Amniotic epithelial cell (primary cell): ENCODE measurements at regions not wholly inside any gene's neighbourhood (a gene's known extent, or its start where the extent isn't known, plus 50 kb on each side); places are given as distances from the start of the nearest gene placed in this dataset.

Experiments used
- DNase-seq: peaks from one replicate; pipeline ENCODE4 v3.0.0-alpha.2; 2010; ENCODE audit warnings: low read depth

DNA sequence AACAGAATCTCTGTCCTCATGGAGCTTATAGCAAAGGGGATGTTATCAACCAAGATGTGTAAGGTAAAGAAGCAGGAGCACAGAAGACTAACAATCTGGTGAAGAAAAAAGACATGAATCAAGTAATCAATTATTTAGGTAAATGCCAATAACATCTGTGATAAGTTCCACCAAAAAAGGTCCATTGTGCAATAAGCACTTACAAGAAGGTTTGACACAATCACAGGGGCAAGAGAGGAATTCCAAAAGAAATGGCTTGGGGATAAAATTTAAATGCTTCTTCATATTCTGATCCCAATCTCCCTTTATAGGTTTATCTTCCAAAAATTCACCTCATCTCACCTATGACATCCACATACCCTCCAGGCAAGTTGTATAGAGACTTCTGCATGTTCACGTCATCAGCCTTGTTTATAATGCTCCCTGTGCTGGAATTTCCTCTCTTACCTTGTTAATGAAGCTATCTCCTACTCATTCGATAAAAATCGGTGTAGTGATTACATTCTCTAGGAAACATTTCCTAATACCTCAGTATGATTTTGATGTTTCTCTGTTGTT, 53.6 kb upstream of the DPT start:
- DNase-seq, result no peak

DNA sequence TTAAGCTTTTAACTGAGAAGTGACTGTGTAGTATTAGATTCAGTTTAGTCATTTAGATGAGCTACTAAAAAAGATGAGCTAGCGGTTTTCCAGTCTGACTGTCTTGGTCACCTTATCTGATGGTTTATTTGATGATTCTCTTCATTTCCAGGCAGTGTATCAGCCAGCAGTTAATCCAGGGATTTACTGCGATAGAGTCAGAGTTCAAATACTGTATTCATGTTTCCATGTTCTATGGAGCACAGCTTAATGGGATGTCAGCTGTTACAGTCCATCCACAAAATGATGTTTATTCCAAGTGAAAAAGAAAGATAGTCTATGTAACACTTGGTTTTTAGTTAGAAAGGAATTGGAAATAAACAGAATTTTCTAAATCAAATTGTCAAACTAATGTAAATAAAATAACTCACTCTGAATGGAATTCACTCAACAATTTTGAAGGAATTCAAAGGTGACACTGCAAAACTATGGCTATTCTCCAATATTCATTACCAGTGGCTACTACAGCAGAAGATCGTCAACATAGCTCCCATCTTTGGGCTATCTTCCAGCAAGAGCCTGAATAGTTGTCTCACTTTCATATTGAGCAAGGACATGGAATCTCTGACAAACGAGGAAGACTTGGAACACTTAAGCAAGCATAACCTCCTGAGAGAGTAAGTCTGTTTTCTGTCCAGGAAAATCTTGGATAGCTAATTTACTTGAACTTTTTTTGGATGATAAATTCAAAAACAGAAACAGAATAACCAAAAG, 54.6 kb upstream of the DPT start:
- DNase-seq, result peak; percentile 90

DNA sequence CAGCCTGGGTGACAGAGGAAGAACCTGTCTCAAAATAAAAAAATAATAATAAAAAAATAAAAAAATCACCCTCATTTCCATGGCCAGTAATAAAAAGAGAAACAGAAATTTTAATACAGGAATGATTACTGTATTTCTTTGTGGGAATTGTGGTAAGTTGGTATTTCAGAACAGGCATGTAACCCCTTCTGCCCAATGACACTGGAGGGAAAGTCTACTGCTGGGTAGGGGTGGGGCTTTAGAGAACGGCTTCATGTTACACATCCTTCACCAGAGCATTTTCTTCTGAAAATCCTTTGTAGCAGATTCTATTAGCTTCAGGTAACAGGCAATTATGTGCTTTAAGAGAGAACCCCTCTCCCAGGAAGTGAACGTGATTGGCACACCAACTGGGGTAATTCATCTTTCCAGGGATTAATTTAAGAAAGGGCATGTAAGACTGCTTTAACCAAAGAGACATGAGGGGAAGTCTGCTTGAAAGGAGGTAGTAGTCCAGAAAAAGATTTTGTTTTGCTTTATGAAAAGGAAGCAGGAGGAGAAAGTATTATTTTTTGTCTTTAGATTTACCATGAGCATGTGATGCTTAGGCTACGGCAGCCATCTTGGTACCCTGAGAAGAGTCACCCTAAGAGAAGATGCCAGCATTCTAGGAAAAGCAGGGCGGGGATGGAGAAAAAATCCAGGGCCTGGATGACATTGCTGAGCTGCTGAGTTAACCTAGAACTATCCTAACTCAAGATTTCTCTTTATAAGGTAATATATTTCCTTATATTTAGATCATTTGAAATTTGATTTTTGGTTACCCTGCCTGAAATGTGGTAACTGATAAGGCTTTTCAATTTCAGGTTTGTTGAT, 57.7 kb upstream of the DPT start:
- DNase-seq, result peak; percentile 19

DNA sequence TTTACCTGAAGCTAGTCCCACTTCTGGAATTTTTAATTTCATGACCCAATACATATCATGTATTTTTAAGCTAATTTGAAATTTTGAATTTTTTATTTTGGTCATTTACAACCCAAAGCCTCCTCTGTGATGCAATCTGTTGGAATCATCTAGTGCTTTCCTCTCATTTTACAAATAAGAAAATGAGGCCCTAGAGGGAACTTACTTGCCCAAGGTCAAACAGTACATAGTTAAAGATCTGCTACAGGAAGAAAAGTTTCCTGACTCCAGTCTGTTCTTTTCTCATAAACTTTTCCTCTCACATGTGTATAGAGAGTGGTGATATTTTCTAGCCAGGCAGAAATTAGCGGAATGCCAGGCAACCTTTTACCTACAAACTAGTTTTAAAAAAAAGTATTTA, 59.3 kb upstream of the DPT start:
- no peak for DNase-seq

DNA sequence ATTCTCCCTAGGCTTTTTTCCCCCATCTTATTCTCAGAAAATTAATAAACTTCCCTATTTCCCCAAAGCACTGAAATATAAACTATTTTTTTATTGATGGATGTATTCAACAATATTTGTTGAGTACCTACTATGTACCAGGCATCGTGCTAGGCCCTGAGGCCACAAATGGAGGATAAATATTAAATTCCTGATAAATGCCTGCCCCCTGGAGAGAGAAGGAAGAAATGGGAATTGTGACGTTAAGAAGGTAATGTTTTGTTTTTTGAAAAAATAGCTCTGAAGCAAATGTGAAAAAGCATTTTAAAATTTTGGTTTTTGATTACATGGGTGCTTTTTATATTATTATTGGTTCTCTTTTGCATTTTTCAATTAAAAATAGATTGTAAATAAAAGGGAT, 60.5 kb upstream of the DPT start:
- DNase-seq, result no peak

DNA sequence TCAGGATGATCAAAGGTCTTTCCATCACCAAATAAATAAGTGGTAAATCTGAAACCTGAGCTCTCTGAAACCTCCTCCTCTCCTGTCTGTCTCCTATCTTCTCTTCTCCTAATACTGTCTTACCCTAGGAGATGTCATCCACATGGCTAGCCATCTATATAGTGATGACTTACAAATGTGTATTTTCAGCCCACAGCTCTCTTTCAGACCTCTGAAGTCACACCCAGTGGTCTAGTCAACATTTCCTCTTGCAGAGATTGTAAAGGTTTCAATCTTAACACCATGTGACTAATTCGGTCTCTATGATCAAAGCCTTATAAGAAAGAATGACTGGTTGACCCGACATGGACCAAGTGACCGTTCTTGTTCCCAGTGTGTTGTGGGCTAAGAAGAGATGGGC, 63.1 kb upstream of the DPT start:
- no peak for DNase-seq

DNA sequence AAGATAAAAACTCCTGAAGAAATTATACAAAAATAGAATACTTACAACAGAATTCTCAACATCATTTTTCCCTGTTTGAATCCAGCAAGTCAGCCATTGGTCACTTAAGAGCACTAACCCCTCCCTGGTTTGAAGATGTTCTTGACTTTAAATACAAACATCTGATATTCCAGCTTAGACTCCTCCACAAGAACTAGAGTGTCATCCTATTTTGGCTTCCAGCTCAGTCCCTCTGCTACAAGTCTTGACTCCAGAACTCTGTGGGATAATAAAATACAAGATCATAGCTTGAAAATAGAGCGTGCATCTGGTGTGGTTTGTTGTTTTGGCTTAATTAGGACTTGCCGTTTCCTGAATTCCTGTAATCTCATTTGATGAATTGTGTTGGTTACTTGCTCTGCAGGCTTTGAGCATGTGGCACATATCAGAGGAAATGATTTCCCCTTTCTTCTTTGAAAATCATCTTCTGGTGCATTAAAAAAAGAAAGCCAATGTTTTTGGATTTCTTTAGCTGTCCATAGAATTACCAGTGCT, 63.7 kb upstream of the DPT start:
- peak; percentile 13 for DNase-seq

DNA sequence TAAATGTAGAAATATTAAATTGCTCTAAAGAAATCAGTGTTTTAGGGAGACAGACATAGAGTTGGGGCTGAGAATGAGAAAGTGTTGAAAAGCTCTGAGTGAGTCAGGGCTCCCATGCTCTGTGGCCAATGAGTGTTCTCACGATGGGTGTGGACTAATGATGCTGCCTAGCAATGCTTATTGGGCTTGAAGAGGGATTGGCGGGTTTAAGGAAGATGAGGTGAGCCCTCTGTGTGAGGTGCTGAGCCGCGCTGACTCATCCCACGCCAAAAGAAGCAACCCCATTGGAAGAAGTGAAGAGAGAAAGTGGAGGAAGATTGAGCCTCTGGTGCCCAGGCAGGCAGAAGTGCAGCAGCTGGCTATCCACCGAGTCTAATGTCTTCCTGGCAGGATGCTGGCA, 65.1 kb upstream of the DPT start:
- DNase-seq, result no peak

DNA sequence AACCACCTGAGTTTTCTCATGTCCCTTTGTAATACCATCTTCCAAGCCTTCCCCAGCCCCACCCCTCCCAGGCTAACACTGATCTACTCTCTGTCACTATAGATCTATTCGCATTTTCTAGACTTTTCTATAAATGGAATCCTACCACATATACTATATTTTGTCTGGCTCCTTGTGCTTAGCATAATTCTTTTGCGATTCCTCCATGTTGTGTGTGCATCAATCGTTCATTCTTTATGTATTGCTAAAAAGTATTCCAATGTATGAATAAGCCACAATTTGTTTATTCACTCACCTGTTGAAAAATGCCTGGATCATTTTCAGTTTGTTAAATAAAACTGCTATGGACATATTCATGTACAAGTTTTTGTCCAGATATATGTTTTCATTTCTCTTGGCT, 66.7 kb upstream of the DPT start:
- DNase-seq, result no peak

DNA sequence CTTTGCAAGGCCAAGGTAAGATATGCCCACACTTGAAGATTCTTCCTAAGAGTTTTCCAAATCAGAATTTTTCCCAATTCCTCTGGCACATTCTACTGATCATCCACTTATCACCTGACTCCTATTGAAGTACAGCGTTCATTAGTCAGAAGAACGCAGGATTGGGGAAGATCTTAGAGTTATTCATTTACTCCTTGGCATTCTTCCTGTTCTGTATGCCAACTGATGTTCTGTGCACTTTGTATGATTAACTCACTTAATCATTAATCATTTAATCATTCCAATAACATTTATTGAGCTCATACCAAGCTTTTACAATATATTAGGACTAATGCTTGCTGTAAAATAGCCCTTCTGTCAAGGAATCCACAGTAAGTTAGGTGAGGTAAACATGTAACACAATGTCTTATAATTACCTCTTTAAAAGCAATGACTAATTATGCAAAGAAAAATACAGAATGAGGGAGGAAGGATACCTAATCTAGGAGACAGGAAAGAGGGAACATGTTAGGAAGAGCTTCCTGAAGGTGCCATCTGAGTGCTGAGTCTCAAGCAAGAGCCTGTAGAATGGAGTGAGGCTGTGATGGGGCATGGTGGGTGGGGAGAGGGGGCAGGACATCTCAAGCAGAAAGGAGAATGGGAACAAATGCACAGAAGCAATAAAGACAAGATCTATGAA, 71.1 kb upstream of the DPT start:
- no peak for DNase-seq

DNA sequence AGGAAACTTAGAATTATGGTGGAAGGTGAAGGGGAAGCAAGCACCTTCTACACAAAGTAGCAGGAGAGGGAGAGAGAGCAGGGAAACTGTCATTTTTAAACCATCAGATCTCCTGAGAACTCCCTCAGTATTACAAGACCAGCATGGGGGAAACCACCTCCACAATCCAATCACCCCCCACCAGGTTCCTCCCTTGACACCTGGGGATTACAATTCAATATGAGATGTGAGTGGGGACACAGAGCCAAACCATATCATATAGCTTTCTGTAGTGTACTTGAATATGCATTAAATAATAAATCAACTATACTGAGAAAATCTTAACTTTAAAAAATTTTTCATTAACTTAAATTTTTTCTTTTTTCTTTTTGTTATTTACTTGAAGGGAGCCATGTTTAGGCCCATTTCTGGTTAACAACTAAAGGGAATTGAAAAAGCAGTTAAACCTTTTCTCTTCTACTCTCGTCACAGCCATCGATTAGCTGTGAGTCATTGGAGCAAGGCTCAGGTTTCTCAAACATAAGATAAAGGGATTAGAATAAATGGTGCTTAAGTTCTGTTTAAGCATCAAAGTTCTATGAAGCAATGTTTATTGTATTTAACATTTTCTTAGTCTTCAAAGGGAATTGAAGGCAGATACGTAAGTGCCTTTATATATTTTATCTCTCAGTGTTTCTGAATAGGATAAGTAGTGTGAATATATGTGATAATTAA, 72.2 kb upstream of the DPT start:
- no peak for DNase-seq

DNA sequence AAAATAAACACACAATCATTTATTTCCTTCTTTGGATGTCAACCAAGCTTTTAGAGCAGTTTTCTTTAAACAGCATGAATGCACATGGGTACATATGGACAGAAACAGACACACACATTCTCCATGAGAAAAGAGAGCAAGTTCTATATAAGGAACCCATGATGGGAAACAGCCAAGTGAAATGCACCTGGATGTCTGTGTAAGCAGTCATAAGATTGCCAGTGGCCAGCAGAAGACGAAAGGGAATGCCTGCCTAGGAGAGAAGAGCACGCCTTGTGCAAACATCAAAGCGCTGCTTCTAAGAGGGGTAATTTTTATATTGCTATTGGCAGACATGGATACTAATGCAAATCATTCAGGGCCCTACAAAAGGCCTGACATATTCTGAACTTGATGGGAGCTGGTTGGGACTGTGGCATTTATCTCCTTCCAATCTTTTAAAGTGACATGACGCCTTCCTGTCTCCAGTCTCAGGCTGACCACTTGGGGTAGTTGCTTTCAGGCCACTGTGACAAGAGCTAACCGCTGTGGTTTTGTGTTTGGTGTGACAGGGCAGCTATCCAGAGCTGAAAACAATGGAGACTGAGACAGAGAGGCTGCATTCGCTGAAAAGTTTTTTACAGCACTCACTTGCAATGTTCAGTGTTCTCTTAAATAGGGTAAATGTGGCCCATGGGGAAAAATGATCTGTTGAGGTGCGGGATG, 75.0 kb upstream of the DPT start:
- DNase-seq, result no peak

DNA sequence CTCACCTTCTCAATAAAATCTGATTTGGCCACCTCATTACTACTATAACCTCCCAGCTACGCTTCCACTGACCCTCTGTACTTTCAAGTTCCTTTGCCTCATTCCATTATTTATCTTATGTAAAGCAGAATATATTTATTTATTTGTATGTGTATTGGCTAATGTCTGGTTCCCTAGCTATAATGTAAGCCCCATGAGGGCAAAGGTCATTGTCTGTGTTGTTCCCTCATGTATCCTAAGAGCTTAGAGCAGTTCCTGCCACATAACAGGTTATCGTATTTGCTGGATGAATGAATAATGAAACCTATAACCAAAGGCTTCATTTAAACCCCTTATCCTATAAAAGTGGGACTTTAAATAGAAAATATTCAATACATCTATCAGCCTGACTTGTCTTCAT, 77.9 kb upstream of the DPT start:
- DNase-seq, result no peak

DNA sequence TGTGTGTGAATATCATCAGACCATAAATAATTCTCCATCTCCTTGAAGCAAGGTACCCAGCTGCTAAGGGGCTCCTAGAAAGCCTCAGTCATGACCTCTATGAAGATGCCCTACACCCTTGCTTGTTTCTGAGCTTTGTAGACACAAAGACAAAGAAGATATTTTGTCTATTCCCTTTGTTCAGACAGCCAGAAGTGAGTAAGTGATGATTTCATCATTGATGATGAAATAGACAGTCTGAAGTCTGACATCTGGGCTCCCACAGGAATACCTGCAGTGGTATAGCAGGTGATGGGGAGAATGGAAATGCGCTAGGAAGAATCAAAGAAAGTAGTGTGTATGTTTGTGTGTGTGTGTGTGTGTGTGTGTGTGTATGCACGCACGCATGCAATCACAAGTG, 82.2 kb upstream of the DPT start:
- peak; percentile 6 for DNase-seq

DNA sequence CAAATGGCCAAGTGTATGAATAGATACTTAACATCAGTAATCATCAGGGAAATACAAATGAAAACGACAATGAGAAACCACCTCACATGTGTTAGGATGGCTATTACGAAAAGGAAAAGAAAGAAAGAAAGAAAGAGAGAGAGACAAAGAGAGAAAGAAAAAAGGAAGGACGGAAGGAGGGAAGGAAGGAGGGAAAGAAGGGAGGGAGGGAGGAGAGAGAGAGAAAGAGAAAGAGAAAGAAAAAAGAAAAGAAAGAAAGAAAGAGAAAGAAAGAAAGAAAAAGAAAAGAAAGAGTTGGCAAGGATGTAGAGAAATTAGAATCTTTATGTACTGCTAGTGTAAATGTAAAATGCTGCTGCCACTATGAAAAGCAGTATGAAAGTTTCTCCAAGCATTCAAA, 90.7 kb upstream of the DPT start:
- DNase-seq, result no peak

DNA sequence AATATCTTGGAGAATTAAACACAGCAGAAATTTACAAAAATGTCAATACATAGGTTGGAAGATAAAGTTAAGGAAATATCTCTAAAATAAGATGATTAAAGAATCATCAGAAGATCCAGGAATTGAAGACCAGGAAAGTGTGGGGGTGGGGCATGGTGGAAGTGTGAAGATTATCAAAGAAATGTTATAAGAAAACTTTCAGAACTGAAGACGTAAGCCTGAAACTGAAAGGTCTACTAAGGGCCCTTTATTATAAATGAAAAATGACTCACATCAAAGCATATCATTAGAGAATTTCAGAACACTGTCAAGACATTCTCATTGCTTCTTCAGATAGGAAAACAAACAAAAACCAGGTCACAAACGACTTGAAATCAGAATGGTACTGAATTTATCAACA, 92.4 kb upstream of the DPT start:
- DNase-seq, result no peak

DNA sequence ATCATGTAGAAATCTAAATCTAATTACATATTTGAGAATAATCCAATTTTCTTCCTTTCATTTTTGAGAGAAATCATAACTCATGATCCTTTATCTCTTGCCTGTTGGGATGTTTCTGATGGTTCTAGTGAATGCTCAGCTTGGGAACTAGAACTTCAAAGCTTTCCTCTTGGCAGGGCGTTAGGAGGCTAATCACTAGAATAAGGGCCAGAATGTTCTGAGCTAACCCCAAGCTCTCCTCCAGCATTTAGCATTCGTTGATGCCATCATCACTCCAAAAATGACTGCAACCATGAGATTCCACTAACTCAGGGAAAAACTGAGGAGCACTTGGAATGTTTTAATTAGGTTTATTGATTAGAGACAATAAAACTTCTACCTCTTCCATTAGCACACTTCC, 93.9 kb upstream of the DPT start:
- no peak for DNase-seq

DNA sequence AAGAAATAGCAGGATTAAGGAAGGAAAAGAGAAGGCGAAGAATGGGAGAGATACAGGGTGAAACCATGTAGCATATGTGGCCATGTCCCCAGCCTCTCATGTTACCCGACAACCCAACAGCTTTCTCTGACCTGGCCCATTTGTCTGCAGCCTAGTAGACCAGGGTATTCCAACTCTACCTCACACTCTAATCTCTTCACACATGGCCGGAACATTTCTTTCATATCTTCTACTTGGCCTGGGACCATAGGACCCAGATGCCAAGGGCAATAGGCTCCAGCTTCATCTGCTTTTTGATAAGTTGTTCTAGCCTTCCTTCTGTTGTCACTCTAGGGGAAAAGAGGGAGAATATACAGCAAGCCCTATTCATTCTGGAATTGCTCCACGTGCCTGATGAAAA, 95.0 kb upstream of the DPT start:
- no peak for DNase-seq

DNA sequence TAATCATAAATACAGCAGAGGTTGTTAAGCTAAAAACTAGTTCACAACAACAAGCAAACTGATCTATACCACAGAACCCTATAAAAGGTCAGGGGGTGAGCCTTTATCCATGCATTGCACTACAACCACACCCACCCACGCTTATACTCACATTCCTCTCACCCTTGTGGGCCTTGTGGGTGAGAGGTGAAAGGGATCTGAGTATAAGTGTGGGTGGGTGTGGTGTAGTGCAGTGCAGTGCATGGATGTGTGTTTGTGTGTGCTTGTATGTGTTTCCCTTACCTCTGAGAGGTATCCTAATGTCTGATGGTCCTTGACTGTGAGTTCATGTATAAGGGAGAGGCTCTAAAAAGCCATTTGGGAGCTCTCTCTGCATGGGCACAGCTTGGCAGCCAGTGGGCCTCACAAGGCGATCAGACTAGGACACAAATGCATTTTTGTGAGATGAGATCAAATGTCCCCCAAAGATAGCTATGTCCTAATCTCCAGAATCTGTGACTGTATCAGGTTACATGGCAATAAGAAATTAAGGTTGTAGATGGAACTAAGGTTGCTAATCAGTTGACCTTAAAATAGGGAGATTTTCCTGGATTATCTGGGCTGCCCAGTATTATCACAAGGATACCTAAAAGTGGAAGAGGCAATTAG, 95.5 kb upstream of the DPT start:
- DNase-seq, result no peak

DNA sequence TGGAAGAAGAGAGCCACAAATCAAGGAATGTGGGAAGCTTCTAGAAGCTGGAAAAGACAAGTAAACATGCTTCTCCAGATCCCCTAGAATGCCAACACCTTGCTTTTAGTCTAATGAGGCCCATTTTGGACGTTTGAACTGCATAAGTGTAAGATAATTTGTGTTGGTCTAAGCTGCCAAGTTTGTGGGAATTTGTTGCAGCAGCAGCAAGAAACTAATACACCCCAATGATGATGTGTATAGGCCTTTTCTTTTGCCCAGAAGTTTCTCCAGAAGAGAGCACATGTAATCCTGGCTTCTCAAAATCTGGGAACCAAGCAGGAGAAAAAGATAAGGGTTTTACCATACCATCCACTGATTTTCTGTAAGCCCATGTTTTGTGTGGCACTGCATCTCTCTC, 96.1 kb upstream of the DPT start:
- DNase-seq, result no peak

DNA sequence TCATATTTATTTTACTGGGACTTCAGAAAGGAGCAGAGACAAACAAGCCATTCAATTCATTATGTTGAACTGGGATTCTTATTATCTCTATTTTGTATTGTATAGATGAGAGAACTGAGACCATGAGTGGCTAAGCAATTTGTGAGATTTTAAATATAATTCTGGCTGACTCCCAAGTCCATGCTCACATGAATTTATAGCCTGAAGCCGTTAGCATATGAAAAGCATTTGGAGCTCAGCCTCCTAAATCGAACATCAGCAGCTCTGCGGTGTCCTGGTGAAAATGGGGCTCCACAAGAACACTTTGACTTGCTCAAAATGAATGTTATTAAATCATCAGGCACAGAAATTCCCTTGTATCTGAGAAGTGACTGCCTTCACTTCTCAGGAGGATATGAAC, 96.8 kb upstream of the DPT start:
- no peak for DNase-seq
